Activated CD8-positive, alpha-beta T cell treated with anti-CD3 and anti-CD28 coated beads for 36 hours (primary cell): ENCODE measurements at regions not wholly inside any gene's neighbourhood (a gene's known extent, or its start where the extent isn't known, plus 50 kb on each side); places are given as distances from the start of the nearest gene placed in this dataset.

Experiments used
- ATAC-seq: fragments of 200-7000 bp; cut with Tn5 transposase; one replicate; pipeline ENCODE4 v1.10.0; 2021; ENCODE audit warnings: mild to moderate bottlenecking, moderate library complexity
- CTCF ChIA-PET: fragments of 350-600 bp; sonication (Branson Sonifier 250); formaldehyde crosslinking; loops from one replicate; lab custom pipeline; 2021; ENCODE audit warnings: antibody characterized with exemption; lab: Charles Lee
- POLR2A ChIA-PET: fragments of 350-600 bp; sonication (Branson Sonifier 250); formaldehyde crosslinking; loops from one replicate; lab custom pipeline; 2021; ENCODE audit warnings: antibody characterized with exemption; lab: Charles Lee
- DNase-seq: peaks from one replicate; pipeline ENCODE4 v3.0.0-alpha.2; 2020
- H3K27ac Mint-ChIP-seq: one replicate; pipeline ENCODE4 v1.8.0; 2021; ENCODE audit warnings: mild to moderate bottlenecking, mixed read lengths
- H3K27me3 Mint-ChIP-seq: one replicate; pipeline ENCODE4 v1.8.0; 2021; ENCODE audit warnings: mixed read lengths
- H3K36me3 Mint-ChIP-seq: one replicate; pipeline ENCODE4 v1.8.0; 2021; ENCODE audit warnings: low read depth, mixed read lengths
- H3K4me1 Mint-ChIP-seq: one replicate; pipeline ENCODE4 v1.8.0; 2021; ENCODE audit warnings: low read depth, mixed read lengths
- H3K4me3 Mint-ChIP-seq: one replicate; pipeline ENCODE4 v1.8.0; 2021; ENCODE audit warnings: mild to moderate bottlenecking, moderate library complexity, mixed read lengths
- H3K9me3 Mint-ChIP-seq: one replicate; pipeline ENCODE4 v1.8.0; 2021; ENCODE audit warnings: mixed read lengths
- CTCF ChIP-seq: fragments of 200-600 bp; IDR thresholded peaks from one replicate; pipeline ENCODE4 v1.8.0; 2022; ENCODE audit warnings: antibody characterized with exemption, mild to moderate bottlenecking
- intact Hi-C: fragments of 100-400 bp; cut with micrococcal nuclease; formaldehyde crosslinking; loops from one replicate; pipeline ENCODE4 v1.10.0; 2022

GRCh38 chr10:83250396-83250795 lies 888.9 kb upstream of the GHITM start:
- DNase-seq: no peak
- POLR2A ChIA-PET: no interaction called here
- intact Hi-C loops: no loop called here
- Mint-ChIP-seq H3K4me1 (no peaks in the 10 kb centered on the region), H3K27ac (no peak overlapping the region), H3K27me3 (no peaks in the 10 kb centered on the region), H3K9me3 (peaks cover 22% of the 10 kb centered on the region), H3K36me3 (no peaks in the 10 kb centered on the region), H3K4me3 (no peak overlapping the region)
- CTCF ChIA-PET: no interaction called here
- no peak for TF ChIP-seq CTCF
- ATAC-seq: no peak

- H3K36me3 Mint-ChIP-seq: no peaks in the 10 kb centered on the region
- intact Hi-C loops: no loop called here
- POLR2A ChIA-PET: no interaction called here
Measured at GRCh38 chr10:83252169-83252568, 887.1 kb upstream of the GHITM start.

GRCh38 chr10:83252596-83252995 lies 886.7 kb upstream of the GHITM start:
- Mint-ChIP-seq H3K27me3 (no peaks in the 10 kb centered on the region), H3K27ac (no peak overlapping the region), H3K4me1 (no peaks in the 10 kb centered on the region), H3K9me3 (peaks cover 24% of the 10 kb centered on the region), H3K4me3 (no peak overlapping the region), H3K36me3 (no peaks in the 10 kb centered on the region)
- no peak for TF ChIP-seq CTCF
- ChIA-PET POLR2A (no interaction called here), CTCF (no interaction called here)
- ATAC-seq (no peak), DNase-seq (no peak)
- intact Hi-C loops: no loop called here

More at GRCh38 chr10:83252169-83252568, 887.1 kb upstream of the GHITM start:
- no peak for ATAC-seq
- Mint-ChIP-seq H3K27me3 (no peaks in the 10 kb centered on the region), H3K9me3 (peaks cover 24% of the 10 kb centered on the region), H3K4me3 (no peak overlapping the region), H3K27ac (no peak overlapping the region), H3K4me1 (no peaks in the 10 kb centered on the region)
- TF ChIP-seq CTCF: no peak
- no peak for DNase-seq
- CTCF ChIA-PET: no interaction called here

GRCh38 chr10:83253011-83253671 lies 886.2 kb upstream of the GHITM start:
- CTCF ChIA-PET: no interaction called here
- ATAC-seq: no peak
- no peak overlapping the region for H3K27ac Mint-ChIP-seq
- intact Hi-C loops: no loop called here
- H3K4me3 Mint-ChIP-seq: no peak overlapping the region
- DNase-seq: no peak
- no peaks in the 10 kb centered on the region for H3K36me3 Mint-ChIP-seq
- no peak for TF ChIP-seq CTCF
- H3K27me3 Mint-ChIP-seq: no peaks in the 10 kb centered on the region
- H3K4me1 Mint-ChIP-seq: no peaks in the 10 kb centered on the region
- POLR2A ChIA-PET: no interaction called here
- peaks cover 24% of the 10 kb centered on the region for H3K9me3 Mint-ChIP-seq

- Mint-ChIP-seq H3K4me1 (no peaks in the 10 kb centered on the region), H3K27me3 (no peaks in the 10 kb centered on the region), H3K9me3 (peaks cover 20% of the 10 kb centered on the region), H3K36me3 (no peaks in the 10 kb centered on the region), H3K27ac (no peak overlapping the region), H3K4me3 (no peak overlapping the region)
- DNase-seq (no peak), ATAC-seq (no peak)
- ChIA-PET CTCF (no interaction called here), POLR2A (no interaction called here)
- intact Hi-C loops: no loop called here
- TF ChIP-seq CTCF: no peak
Measured at GRCh38 chr10:83254698-83255097, 884.6 kb upstream of the GHITM start.
